ENCODE measurements at regions not wholly inside any gene's neighbourhood (a gene's known extent, or its start where the extent isn't known, plus 50 kb on each side); places are given as distances from the start of the nearest gene placed in this dataset.

DNA sequence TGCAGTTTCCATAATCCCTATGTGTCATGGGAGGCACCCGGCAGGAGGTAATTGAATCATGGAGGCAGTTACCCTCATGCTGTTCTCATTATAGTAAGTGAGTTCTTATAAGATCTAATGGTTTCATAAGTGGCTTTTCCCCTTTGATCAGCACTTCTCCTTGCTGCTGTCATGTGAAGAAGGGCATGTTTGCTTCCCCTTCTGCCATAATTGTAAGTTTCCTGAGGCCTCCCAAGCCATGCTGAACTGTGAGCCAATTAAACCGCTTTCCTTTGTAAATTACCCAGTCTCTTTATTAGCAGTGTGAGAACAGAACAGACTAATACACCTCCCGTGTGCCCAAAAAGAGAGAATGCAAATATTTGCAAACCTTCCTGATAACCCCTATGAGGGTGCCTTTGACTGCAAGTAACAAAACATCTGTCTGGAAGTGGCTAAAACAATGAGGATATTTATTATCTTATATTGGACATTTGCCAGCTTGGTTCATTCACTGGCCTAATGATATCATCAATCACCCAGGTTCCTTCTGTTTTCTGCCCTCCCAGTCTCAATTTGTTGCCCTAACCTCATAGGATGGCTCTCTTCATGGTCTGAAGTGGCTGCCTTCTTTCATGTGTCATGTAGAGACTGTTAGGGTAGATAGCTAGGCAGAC is 68.7 kb downstream of the BHLHE40 start:
- TF ChIP-seq CTCF (IDR thresholded peaks at IDR 0.05) (no peak), POLR2AphosphoS5 (IDR thresholded peaks at IDR 0.05) (no peak), EP300 (IDR thresholded peaks at IDR 0.05) (no peak), POLR2A (IDR thresholded peaks at IDR 0.05) (no peak)
